ENCODE measurements at regions not wholly inside any gene's neighbourhood (a gene's known extent, or its start where the extent isn't known, plus 50 kb on each side); places are given as distances from the start of the nearest gene placed in this dataset.
A peak's percentile ranks its signal among the peaks of the same experiment; 100 is the strongest.
"Not testable (repeated sequence)": the region's sequence is repeated elsewhere in the genome, so short reads cannot be mapped to it uniquely, and the experiment has no call there.

- DNase-seq (ENCODE audit: low spot score): peak; percentile 3
Measured at GRCh38 chr2:67290451-67291290, 106.5 kb upstream of the ETAA1 start.

- no peak for DNase-seq (ENCODE audit: low spot score)
Measured at GRCh38 chr2:67294218-67294617, 102.9 kb upstream of the ETAA1 start.

GRCh38 chr2:67295406-67295805 is 101.7 kb upstream of the ETAA1 start:
- no peak for DNase-seq (ENCODE audit: low spot score)

GRCh38 chr2:67295851-67296250 is 101.3 kb upstream of the ETAA1 start:
- DNase-seq (ENCODE audit: low spot score): no peak

GRCh38 chr2:67304300-67304890 is 92.7 kb upstream of the ETAA1 start:
- DNase-seq (ENCODE audit: low spot score): no peak

GRCh38 chr2:67309281-67309680 is 87.9 kb upstream of the ETAA1 start:
- DNase-seq (ENCODE audit: low spot score): no peak

GRCh38 chr2:67311536-67311935 is 85.6 kb upstream of the ETAA1 start:
- DNase-seq (ENCODE audit: low spot score): peak; percentile 10

GRCh38 chr2:67312871-67313270 is 84.3 kb upstream of the ETAA1 start:
- DNase-seq (ENCODE audit: low spot score): no peak

GRCh38 chr2:67313536-67313935 is 83.6 kb upstream of the ETAA1 start:
- DNase-seq (ENCODE audit: low spot score): no peak

GRCh38 chr2:67318031-67318430 is 79.1 kb upstream of the ETAA1 start:
- DNase-seq (ENCODE audit: low spot score): no peak

GRCh38 chr2:67318563-67318962 is 78.6 kb upstream of the ETAA1 start:
- no peak for DNase-seq (ENCODE audit: low spot score)

GRCh38 chr2:67318993-67319481 is 78.1 kb upstream of the ETAA1 start:
- no peak for DNase-seq (ENCODE audit: low spot score)

GRCh38 chr2:67320861-67321587 is 76.1 kb upstream of the ETAA1 start:
- DNase-seq (ENCODE audit: low spot score): no peak

GRCh38 chr2:67321588-67321903 is 75.6 kb upstream of the ETAA1 start:
- no peak for DNase-seq (ENCODE audit: low spot score)

GRCh38 chr2:67322353-67323001 is 74.7 kb upstream of the ETAA1 start:
- peak; percentile 60 for DNase-seq (ENCODE audit: low spot score)

- no peak for DNase-seq (ENCODE audit: low spot score)
Measured at GRCh38 chr2:67323209-67323991, 73.7 kb upstream of the ETAA1 start.

- no peak for DNase-seq (ENCODE audit: low spot score)
Measured at GRCh38 chr2:67329513-67329912, 67.6 kb upstream of the ETAA1 start.

- DNase-seq (ENCODE audit: low spot score): no peak
Measured at GRCh38 chr2:67329951-67330350, 67.2 kb upstream of the ETAA1 start.

GRCh38 chr2:67331419-67332086 is 65.6 kb upstream of the ETAA1 start:
- DNase-seq (ENCODE audit: low spot score): not testable (repeated sequence)

- DNase-seq (ENCODE audit: low spot score): no peak
Measured at GRCh38 chr2:67337903-67338302, 59.2 kb upstream of the ETAA1 start.

GRCh38 chr2:67338601-67339233 is 58.4 kb upstream of the ETAA1 start:
- no peak for DNase-seq (ENCODE audit: low spot score)

All from SW480 (cell line).